ENCODE measurements at regions not wholly inside any gene's neighbourhood (a gene's known extent, or its start where the extent isn't known, plus 50 kb on each side); places are given as distances from the start of the nearest gene placed in this dataset.

DNA sequence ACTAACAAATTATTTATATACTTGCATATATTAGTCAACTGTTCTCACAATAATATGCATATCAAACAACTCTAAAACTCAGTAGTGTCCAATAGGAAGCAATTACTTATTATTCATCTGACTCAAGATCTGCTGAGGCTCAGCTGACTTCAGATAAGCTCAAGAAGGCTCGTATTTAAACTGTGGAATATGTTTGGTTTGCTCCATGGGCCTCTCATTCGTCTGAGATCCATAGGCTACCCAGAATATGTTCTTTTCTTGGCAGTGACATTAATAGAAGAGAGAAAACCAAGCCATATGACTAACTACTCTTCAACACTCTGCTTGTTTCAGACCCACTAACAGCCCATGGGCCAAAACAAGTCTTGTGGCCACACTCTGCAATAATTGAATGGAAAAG is 107.7 kb upstream of the MAP2 start:
- TF ChIP-seq, protein P1, sequence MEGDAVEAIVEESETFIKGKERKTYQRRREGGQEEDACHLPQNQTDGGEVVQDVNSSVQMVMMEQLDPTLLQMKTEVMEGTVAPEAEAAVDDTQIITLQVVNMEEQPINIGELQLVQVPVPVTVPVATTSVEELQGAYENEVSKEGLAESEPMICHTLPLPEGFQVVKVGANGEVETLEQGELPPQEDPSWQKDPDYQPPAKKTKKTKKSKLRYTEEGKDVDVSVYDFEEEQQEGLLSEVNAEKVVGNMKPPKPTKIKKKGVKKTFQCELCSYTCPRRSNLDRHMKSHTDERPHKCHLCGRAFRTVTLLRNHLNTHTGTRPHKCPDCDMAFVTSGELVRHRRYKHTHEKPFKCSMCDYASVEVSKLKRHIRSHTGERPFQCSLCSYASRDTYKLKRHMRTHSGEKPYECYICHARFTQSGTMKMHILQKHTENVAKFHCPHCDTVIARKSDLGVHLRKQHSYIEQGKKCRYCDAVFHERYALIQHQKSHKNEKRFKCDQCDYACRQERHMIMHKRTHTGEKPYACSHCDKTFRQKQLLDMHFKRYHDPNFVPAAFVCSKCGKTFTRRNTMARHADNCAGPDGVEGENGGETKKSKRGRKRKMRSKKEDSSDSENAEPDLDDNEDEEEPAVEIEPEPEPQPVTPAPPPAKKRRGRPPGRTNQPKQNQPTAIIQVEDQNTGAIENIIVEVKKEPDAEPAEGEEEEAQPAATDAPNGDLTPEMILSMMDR (conservative IDR thresholded peaks at IDR 0.05; ENCODE audit: low read length): no peak
- TF ChIP-seq EZH2phosphoT487 (IDR thresholded peaks at IDR 0.05; ENCODE audit: borderline replicate concordance, low read depth, low read length): no peak
